Tibial artery (tissue), 4 donors: ENCODE measurements at regions not wholly inside any gene's neighbourhood (a gene's known extent, or its start where the extent isn't known, plus 50 kb on each side); places are given as distances from the start of the nearest gene placed in this dataset.

Source experiments
- DNase-seq, 2 donors: peaks; one replicate each; pipeline ENCODE4 v3.0.0-alpha.2; 2019
- H3K27ac ChIP-seq, 2 donors: fragments of 200-600 bp; sonication (generic) in 1 of 2; 1 replicate in 1 of 2; 2 replicates in 1 of 2; pipeline ENCODE4 v1.5.1; 2018 to 2019; ENCODE audit warnings: mild to moderate bottlenecking in 1 of 2
- H3K27me3 ChIP-seq, 2 donors: fragments of 200-600 bp; sonication (generic) in 1 of 2; one replicate each; pipeline versions ENCODE4 v1.5.1 to v1.6.0; 2016 to 2019
- H3K36me3 ChIP-seq, 3 donors: fragments of 200-600 bp; sonication (generic) in 2 of 3; one replicate each; pipeline ENCODE4 v1.5.1; 2016 to 2019; ENCODE audit warnings: mild to moderate bottlenecking in 2 of 3
- H3K4me1 ChIP-seq, 4 donors: fragments of 200-600 bp; sonication (generic) in 2 of 4; 1 replicate in 3 of 4; 2 replicates in 1 of 4; pipeline ENCODE4 v1.5.1; 2016 to 2019
- H3K4me3 ChIP-seq, 2 donors: fragments of 200-600 bp; sonication (generic) in 1 of 2; 1 replicate in 1 of 2; 2 replicates in 1 of 2; pipeline ENCODE4 v1.5.1; 2018 to 2019; ENCODE audit warnings: mild to moderate bottlenecking in 2 of 2
- H3K9me3 ChIP-seq, 3 donors: fragments of 200-600 bp; sonication (generic) in 1 of 3; one replicate each; pipeline ENCODE4 v1.5.1; 2016 to 2019
- intact Hi-C: fragments of 100-400 bp; cut with DNase I; formaldehyde crosslinking; loops from one replicate; pipeline ENCODE4 v1.15.0; 2023; ENCODE audit warnings: low total_unique reads
- TF ChIP-seq, protein P1 (sequence below), 2 experiments: fragments of 200-600 bp in 1 of 2; fragments of 450-650 bp in 1 of 2; IDR thresholded peaks; one replicate each; pipeline ENCODE4 v1.5.1; 2017 to 2019; ENCODE audit warnings: antibody characterized with exemption in 2 of 2, mild to moderate bottlenecking in 1 of 2, moderate library complexity in 1 of 2

- DNase-seq, result no peak
- Histone ChIP-seq H3K27ac (no peak overlapping the region), H3K27me3 (no peaks in the 10 kb centered on the region), H3K4me1 (no peaks in the 10 kb centered on the region), H3K36me3 (no peaks in the 10 kb centered on the region), H3K4me3 (no peak overlapping the region), H3K9me3 (peaks cover 0 to 3% (median 0%) of the 10 kb centered on the region in 3 donors)
- intact Hi-C loops, result no loop called here
- TF ChIP-seq, protein P1, sequence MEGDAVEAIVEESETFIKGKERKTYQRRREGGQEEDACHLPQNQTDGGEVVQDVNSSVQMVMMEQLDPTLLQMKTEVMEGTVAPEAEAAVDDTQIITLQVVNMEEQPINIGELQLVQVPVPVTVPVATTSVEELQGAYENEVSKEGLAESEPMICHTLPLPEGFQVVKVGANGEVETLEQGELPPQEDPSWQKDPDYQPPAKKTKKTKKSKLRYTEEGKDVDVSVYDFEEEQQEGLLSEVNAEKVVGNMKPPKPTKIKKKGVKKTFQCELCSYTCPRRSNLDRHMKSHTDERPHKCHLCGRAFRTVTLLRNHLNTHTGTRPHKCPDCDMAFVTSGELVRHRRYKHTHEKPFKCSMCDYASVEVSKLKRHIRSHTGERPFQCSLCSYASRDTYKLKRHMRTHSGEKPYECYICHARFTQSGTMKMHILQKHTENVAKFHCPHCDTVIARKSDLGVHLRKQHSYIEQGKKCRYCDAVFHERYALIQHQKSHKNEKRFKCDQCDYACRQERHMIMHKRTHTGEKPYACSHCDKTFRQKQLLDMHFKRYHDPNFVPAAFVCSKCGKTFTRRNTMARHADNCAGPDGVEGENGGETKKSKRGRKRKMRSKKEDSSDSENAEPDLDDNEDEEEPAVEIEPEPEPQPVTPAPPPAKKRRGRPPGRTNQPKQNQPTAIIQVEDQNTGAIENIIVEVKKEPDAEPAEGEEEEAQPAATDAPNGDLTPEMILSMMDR (IDR thresholded peaks at IDR 0.05), result no peak
Measured at GRCh38 chr11:103544874-103545273, 435.6 kb downstream of the DYNC2H1 start.

- intact Hi-C loops, result no loop called here
Measured at GRCh38 chr11:103545551-103545950, 436.3 kb downstream of the DYNC2H1 start.

GRCh38 chr11:103546236-103546635 lies 437.0 kb downstream of the DYNC2H1 start:
- H3K36me3 ChIP-seq, result no peaks in the 10 kb centered on the region
- no peak for DNase-seq
- H3K9me3 ChIP-seq, result peaks cover 0 to 2% (median 0%) of the 10 kb centered on the region in 3 donors
- intact Hi-C loops, result no loop called here
- no peak overlapping the region for H3K4me3 ChIP-seq
- no peaks in the 10 kb centered on the region for H3K4me1 ChIP-seq
- TF ChIP-seq, protein P1 (IDR thresholded peaks at IDR 0.05), result no peak
- no peak overlapping the region for H3K27ac ChIP-seq
- H3K27me3 ChIP-seq, result no peaks in the 10 kb centered on the region

More at GRCh38 chr11:103545551-103545950, 436.3 kb downstream of the DYNC2H1 start:
- H3K36me3 ChIP-seq, result no peaks in the 10 kb centered on the region
- no peak overlapping the region for H3K27ac ChIP-seq
- peaks cover 0 to 3% (median 0%) of the 10 kb centered on the region in 3 donors for H3K9me3 ChIP-seq
- no peaks in the 10 kb centered on the region for H3K4me1 ChIP-seq
- TF ChIP-seq, protein P1 (IDR thresholded peaks at IDR 0.05), result no peak
- no peak for DNase-seq
- no peaks in the 10 kb centered on the region for H3K27me3 ChIP-seq
- H3K4me3 ChIP-seq, result no peak overlapping the region

GRCh38 chr11:103547024-103547423 lies 437.8 kb downstream of the DYNC2H1 start:
- Histone ChIP-seq H3K4me3 (no peak overlapping the region), H3K27ac (no peak overlapping the region), H3K4me1 (no peaks in the 10 kb centered on the region), H3K36me3 (no peaks in the 10 kb centered on the region), H3K27me3 (no peaks in the 10 kb centered on the region), H3K9me3 (no peaks in the 10 kb centered on the region)
- no peak for DNase-seq
- TF ChIP-seq, protein P1 (IDR thresholded peaks at IDR 0.05), result no peak
- intact Hi-C loops, result no loop called here

- no peak for DNase-seq
- no peaks in the 10 kb centered on the region for H3K27me3 ChIP-seq
- intact Hi-C loops, result no loop called here
Measured at GRCh38 chr11:103547691-103548090, 438.5 kb downstream of the DYNC2H1 start.

More at GRCh38 chr11:103547691-103548090, 438.5 kb downstream of the DYNC2H1 start:
- Histone ChIP-seq H3K36me3 (no peaks in the 10 kb centered on the region), H3K4me1 (no peaks in the 10 kb centered on the region), H3K27ac (no peak overlapping the region), H3K9me3 (no peaks in the 10 kb centered on the region), H3K4me3 (no peak overlapping the region)
- TF ChIP-seq, protein P1 (IDR thresholded peaks at IDR 0.05), result no peak
